Muscle of arm (tissue), 1 donor: ENCODE measurements at regions not wholly inside any gene's neighbourhood (a gene's known extent, or its start where the extent isn't known, plus 50 kb on each side); places are given as distances from the start of the nearest gene placed in this dataset.

Source experiments
- DNase-seq: peaks from one replicate; pipeline ENCODE4 v3.0.0-alpha.2; 2013

- no peak for DNase-seq
Observed at GRCh38 chr22:46066691-46067090, 83.6 kb upstream of the PPARA start.

- DNase-seq, result no peak
Observed at GRCh38 chr22:46067159-46068111, 82.9 kb upstream of the PPARA start.

DNA sequence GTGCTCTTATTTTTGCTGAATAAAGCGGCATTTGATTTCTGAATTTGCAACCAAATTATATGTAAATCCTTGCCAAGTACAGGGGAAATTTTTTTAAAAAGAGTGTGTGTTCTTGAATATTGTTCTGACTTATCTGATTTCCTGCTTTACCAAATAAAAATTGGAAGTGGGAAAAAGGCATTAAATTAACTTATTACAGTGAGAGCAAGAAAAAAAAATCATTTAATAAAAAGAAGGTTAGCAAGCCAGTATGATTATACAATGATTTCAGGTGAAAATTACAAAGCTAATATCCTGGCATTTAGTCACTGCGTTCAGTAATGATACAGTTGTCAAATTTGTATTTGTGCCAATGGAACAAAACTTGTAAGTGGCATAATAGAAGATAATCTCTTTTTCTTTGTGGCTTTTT lies 82.1 kb upstream of the PPARA start:
- DNase-seq, result no peak

DNA sequence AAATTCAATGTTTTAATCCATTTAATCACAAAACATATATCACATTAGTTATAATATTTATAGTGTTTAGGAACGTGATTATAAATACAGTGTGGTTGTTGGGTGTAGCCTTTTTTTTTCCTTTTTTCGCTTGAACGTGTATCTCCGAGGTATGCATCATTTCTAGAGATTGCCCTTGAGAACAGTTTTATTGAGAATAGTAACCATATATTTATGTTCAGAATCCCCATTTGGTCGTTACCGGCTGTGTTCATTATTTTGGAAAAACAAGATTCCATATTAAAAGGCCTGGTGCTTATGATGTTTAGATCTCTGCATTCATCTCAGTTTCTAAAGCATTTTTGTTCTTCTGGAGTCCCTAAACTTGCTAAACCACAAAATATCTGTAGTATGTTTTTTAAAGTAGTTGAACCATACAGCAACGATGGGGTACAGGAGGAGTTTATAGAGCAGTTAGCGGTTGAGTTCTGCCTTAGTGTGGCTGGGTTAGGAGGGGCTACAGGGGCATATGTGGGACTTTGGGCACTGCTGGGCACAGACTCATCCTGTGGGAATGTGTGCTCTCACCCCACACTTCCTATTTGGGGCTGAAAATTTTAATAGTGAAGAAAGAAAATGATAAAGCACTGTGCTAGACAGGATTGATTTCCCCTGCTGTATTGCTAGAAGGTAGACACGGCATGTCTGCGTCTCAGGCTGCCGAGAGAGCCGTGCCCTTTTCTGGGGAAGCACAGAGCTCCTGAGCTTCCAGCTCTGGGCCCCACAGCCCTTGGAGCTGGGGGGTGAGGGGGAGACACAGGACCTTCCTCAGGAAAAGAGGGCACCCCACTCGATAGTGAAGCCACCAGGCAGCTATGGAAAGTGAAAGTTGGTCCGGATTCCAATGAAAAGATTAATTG lies 81.5 kb upstream of the PPARA start:
- no peak for DNase-seq

- DNase-seq, result no peak
Observed at GRCh38 chr22:46069521-46070214, 80.7 kb upstream of the PPARA start.

GRCh38 chr22:46070215-46070802 lies 80.0 kb upstream of the PPARA start:
- DNase-seq, result no peak

DNA sequence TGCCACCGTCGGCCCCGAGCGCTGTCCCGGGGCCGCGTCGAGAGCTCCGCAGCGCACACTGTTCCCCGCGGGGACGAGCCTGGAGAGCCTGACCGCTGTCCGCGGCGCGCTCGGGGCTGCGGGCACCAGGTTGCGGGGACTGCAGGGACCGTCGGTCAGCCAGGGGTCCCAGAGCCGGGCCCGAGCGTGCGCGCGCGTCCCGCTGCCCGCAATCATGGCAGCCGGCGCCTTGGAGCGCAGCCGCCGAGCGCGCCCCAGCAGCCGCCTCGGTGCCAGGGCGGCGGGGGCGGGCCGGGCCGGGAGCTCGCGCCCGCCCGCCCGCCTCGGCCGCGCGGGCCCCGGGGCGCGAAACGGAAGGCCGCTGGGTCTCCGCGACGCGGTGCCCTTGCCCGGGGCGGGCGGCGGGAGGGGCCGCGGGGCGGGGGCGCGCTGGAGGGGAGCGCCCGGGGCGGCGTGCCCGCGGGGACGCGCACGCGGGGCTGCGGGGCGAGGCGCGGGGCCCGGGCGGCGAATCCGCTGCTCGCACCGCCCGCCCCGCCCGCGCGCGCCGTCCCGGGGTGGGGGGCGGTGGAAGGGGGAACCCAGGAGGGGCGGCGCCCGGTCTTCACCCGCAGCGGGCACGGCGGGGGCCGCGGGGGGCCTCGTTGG lies 79.4 kb upstream of the PPARA start:
- DNase-seq, result no peak

GRCh38 chr22:46071451-46072109 lies 78.7 kb upstream of the PPARA start:
- DNase-seq, result peak; percentile 95

DNA sequence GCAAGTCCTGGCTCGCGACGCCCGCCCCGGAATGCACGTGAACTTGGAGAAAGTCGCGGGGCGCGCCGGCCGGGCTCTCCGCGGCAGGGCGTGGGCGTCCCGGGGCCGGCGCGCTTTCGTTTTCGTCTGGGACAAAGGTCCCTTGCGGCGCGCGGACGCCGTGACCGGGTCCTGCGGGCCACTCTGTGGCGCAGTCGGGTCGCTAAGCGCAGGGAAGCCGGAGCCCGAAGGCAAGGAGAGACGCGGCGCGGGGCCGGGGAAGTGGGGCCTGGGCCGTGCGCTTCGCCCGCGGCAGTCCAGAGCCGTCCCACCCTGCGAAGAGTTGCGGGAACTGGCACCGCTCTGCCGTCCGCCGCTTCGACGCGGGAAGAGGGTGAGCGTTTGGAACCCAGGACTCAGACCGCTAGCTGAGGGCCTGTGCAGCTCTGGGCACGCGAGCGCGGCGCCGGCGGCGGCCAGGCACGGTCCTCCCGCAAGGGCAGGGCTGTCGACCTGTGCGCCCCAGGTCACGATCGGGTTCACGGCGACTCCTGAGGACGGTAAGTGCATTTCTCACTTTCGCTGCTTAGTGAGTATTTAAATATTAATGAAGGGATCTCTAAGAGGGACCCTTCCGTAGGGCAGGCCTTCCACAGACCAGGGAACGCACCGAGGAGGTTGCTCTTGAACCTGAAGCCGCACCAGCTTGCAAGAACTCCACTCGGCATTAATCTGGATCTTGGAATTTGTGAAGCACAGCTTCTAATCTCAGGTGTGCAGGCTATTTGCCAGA lies 78.0 kb upstream of the PPARA start:
- no peak for DNase-seq

DNA sequence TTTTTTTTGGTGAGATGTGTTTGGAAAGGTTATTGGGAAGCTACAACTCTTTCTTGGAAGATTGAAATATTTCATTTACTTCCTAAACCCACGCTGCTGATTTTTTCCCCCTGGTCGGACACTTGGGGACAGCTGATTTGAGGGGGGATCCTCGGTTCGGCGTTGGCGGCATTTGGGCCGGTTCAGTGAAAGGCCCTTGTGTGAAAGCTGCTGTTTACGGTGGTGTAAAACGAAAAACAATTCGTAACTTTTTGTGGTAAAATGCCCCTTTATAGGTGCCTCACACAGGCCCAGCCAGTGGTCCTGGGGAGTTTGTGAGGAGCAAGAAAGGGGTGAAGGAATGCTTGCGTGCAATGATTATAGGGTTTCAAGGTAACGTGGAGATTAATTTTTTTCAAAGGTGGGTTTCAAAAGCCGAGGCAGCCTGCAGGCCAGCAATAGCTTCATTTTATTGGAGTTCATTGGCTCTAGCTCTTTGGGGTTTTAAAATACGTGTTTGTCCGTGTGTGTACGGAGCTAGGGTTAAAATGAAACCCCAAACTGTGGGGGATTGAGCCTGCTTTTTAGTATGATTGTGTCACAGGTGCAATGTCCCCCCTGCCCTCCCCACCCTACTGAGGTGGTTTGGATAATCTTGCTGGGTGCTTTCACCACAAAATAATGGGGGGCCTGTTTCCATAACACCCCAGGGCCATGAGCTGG lies 77.2 kb upstream of the PPARA start:
- no peak for DNase-seq

DNA sequence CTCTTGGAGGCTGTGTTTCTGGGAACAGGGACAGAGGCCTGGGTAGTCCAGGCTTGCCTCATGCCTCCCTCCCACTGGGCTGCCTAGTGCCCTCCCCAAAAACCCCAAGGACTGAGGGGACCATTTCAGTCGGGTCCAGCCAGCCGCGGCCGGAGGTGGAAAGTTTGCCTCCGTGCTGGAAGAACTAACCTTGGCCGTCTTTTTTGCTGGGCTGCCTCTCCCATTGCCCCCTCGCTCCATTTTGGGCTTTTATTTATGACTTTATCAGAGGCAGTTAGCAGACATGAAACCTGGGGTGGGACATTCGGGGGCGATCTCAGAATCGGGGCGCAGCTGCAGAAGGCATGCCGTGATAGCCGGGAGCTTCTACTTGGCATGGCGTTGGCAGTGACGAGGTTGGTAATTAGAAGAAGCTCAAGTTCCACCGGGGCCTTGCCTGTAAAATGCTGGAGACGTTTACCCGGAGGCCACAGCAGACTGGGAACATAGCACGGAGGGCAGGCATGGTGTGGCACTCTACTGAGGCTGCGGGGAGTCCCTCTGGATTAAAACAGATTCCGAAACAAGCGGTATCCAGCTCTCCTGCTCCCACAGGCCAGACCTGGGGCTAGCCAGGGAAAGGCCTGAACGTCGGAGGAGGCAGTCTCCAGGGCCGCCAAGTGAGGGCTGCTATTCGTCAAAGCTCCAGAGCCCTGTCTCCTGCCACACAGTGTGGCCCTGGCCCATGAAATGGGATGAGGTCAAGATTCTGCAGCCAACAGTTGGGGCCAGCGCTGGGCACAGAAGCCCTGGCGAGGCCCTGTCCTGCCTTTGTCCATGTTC lies 76.4 kb upstream of the PPARA start:
- no peak for DNase-seq

DNA sequence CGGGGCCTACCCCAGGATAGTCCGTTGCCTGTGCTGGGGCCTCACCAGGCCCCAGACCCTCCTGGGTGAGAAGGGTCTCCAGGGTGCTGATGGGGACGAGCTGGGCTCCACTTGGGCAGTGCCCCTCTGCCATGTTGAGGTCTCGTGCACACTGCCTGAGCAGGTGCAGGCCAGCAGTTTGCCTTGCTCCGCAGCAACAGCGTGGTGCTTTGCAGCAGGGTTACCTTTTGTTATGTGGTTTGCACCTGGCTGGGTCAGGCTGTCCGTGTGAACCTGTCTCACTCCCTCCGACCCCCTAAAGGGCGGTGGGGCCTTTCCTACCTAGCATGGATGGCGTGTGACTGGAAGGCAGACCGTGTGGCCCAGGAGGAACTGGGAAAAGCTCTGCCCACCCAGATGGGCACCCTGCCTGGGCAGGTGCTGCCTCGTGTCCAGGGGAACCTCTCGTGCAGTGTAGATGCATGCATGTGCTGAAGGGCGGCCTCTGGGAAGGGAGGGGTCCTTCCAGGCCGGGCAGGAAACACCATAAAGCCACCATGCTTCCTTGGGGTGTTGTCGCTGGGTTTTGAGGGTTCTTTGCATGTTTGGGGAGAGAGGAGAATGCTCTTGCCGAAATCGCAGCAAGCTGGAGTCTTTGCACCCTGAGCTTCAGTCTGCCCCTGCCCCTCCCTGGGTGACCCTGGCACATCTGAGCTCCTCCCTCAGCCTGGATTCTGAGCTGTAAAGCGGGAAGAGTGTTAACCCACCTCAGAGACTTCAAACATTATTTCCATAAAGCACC lies 75.4 kb upstream of the PPARA start:
- DNase-seq, result no peak

GRCh38 chr22:46075764-46076531 lies 74.4 kb upstream of the PPARA start:
- DNase-seq, result no peak

GRCh38 chr22:46076651-46077339 lies 73.5 kb upstream of the PPARA start:
- no peak for DNase-seq

GRCh38 chr22:46077669-46078099 lies 72.6 kb upstream of the PPARA start:
- no peak for DNase-seq
